Heart left ventricle (tissue), 16 donors: ENCODE measurements at regions not wholly inside any gene's neighbourhood (a gene's known extent, or its start where the extent isn't known, plus 50 kb on each side); places are given as distances from the start of the nearest gene placed in this dataset.

Source experiments
- ATAC-seq, 4 donors: fragments of 200-7000 bp; cut with Tn5 transposase; one replicate each; pipeline ENCODE4 v1.9.1; 2020 to 2022; ENCODE audit warnings: moderate library complexity in 4 of 4, mild to moderate bottlenecking in 3 of 4, moderate number of reproducible peaks in 1 of 4
- DNase-seq, 5 donors: peaks; one replicate each; pipeline ENCODE4 v3.0.0-alpha.2; 2020
- H3K27ac ChIP-seq, 12 donors: fragments of 200-600 bp; sonication (generic) in 4 of 12; one replicate each; pipeline versions ENCODE4 v1.5.0 to v1.8.0; 2016 to 2022; ENCODE audit warnings: mild to moderate bottlenecking in 2 of 12
- H3K27me3 ChIP-seq, 9 donors: fragments of 200-600 bp; sonication (generic) in 2 of 9; one replicate each; pipeline versions ENCODE4 v1.5.1 to v1.8.0; 2016 to 2022; ENCODE audit warnings: mild to moderate bottlenecking in 3 of 9
- H3K36me3 ChIP-seq, 9 donors: fragments of 200-600 bp; sonication (generic) in 2 of 9; one replicate each; pipeline versions ENCODE4 v1.5.0 to v1.8.0; 2018 to 2022; ENCODE audit warnings: mild to moderate bottlenecking in 2 of 9
- H3K4me1 ChIP-seq, 12 donors: fragments of 200-600 bp; sonication (generic) in 4 of 12; one replicate each; pipeline versions ENCODE4 v1.5.0 to v1.8.0; 2016 to 2022; ENCODE audit warnings: mild to moderate bottlenecking in 3 of 12
- H3K4me3 ChIP-seq, 12 donors: fragments of 200-600 bp; sonication (generic) in 4 of 12; one replicate each; pipeline versions ENCODE4 v1.5.0 to v1.8.0; 2017 to 2022; ENCODE audit warnings: mild to moderate bottlenecking in 9 of 12, moderate library complexity in 4 of 12
- H3K9me3 ChIP-seq, 12 donors: fragments of 200-600 bp; sonication (generic) in 4 of 12; one replicate each; pipeline versions ENCODE4 v1.5.0 to v1.8.0; 2016 to 2022; ENCODE audit warnings: mild to moderate bottlenecking in 1 of 12
- CTCF ChIP-seq, 12 donors: fragments of 200-600 bp; sonication (generic) in 4 of 12; IDR thresholded peaks; one replicate each; pipeline versions ENCODE4 v1.5.0 to v1.8.0; 2018 to 2022; ENCODE audit warnings: antibody characterized with exemption in 12 of 12, mild to moderate bottlenecking in 5 of 12
- POLR2A ChIP-seq, 2 donors: fragments of 450-650 bp; IDR thresholded peaks; one replicate each; pipeline ENCODE4 v1.6.1; 2017; ENCODE audit warnings: antibody characterized with exemption in 2 of 2, mild to moderate bottlenecking in 2 of 2, moderate library complexity in 2 of 2
- WGBS, 4 donors: extraction: QIAGEN DNeasy Blood & Tissue Kit in 2 of 4; methylation state at CpG; one replicate each; pipeline versions ENCODE4 v1.1.5 to v1.1.7; 2013 to 2018; 5-methylcytosine and 5-hydroxymethylcytosine counted together
- intact Hi-C, 10 donors: fragments of 100-400 bp; cut with DNase I; formaldehyde crosslinking; loops; one replicate each; pipeline versions ENCODE4 v1.11.1 to v1.14.2; 2022
- donor health status: ischemic (EF 13 %, LVEDD 7.1; RV severe dilation, severe dysfunction).
- donor health status: healthy with polysubstance abuse.
- donor health status: DM: no; HTN: yes; CAD: no.
- donor health status: DM: no; HTN: no; CAD: no.
- donor health status: ischemic (EF 25% LVEDD 6.9; RV normal size, moderate dysfunction).
- donor health status: ischemic (EF 25% LVEDD 5.7; RV mildly dilated, moderate dysfunction).
- donor health status: healthy.
- donor health status: DM: yes; HTN: yes; CAD: no.
- donor health status: ischemic (EF 35%, LVEDD 5.7; RV mildly dilated, moderate dysfunction).
- donor health status: nonischemic (EF 11% LVEDD 7.7; RV severe dilation, severe dysfunction).
- donor health status: DM: yes; HTN: yes; CAD: no.
- donor health status: PGD.
- donor health status: ischemic (EF 29% LVEDD 5.4; RV normal size, mild dysfunction).
- donor health status: nonischemic (EF 23%, LVEDD 6.1; RV moderate dilation, normal function).

GRCh38 chr9:135370411-135371375 is 108.9 kb upstream of the PPP1R26 start:
- ATAC-seq (no peak), DNase-seq (no peak)
- no peaks in the 10 kb centered on the region for H3K4me1 ChIP-seq
- H3K27ac ChIP-seq: no peak overlapping the region
- H3K36me3 ChIP-seq: no peaks in the 10 kb centered on the region
- H3K27me3 ChIP-seq: peaks cover 0 to 50% (median 4%) of the 10 kb centered on the region in 9 donors
- no peak overlapping the region for H3K4me3 ChIP-seq
- TF ChIP-seq POLR2A (IDR thresholded peaks at IDR 0.05): no peak
- TF ChIP-seq CTCF (IDR thresholded peaks at IDR 0.05): no peak
- WGBS, 4 donors: 72 to 74% (median 74%) methylated on average over 25 to 33 of the region's 33 CpGs
- no peaks in the 10 kb centered on the region for H3K9me3 ChIP-seq
- intact Hi-C loops: no loop called here

GRCh38 chr9:135371535-135371934 is 108.0 kb upstream of the PPP1R26 start:
- Histone ChIP-seq H3K27me3 (peaks cover 0 to 59% (median 4%) of the 10 kb centered on the region in 9 donors), H3K36me3 (no peaks in the 10 kb centered on the region), H3K4me3 (no peak overlapping the region), H3K4me1 (no peaks in the 10 kb centered on the region), H3K27ac (no peak overlapping the region), H3K9me3 (no peaks in the 10 kb centered on the region)
- 82 to 88% (median 83%) methylated on average over 12 of the region's 12 CpGs for WGBS, 4 donors
- intact Hi-C loops: no loop called here
- DNase-seq (no peak), ATAC-seq (no peak)
- TF ChIP-seq CTCF (IDR thresholded peaks at IDR 0.05) (no peak), POLR2A (IDR thresholded peaks at IDR 0.05) (no peak)

GRCh38 chr9:135372036-135372435 is 107.5 kb upstream of the PPP1R26 start:
- Histone ChIP-seq H3K36me3 (no peaks in the 10 kb centered on the region), H3K4me1 (no peaks in the 10 kb centered on the region), H3K27ac (no peak overlapping the region), H3K27me3 (peaks cover 0 to 64% (median 4%) of the 10 kb centered on the region in 9 donors), H3K4me3 (no peak overlapping the region), H3K9me3 (no peaks in the 10 kb centered on the region)
- intact Hi-C loops: no loop called here
- ATAC-seq (no peak), DNase-seq (no peak)
- TF ChIP-seq CTCF (IDR thresholded peaks at IDR 0.05) (no peak), POLR2A (IDR thresholded peaks at IDR 0.05) (no peak)
- 56 to 70% (median 61%) methylated on average over 12 to 16 of the region's 16 CpGs for WGBS, 4 donors

GRCh38 chr9:135372501-135373008 is 107.0 kb upstream of the PPP1R26 start:
- TF ChIP-seq CTCF (IDR thresholded peaks at IDR 0.05) (no peak), POLR2A (IDR thresholded peaks at IDR 0.05) (no peak)
- DNase-seq: no peak
- peaks cover 0 to 69% (median 4%) of the 10 kb centered on the region in 9 donors for H3K27me3 ChIP-seq
- H3K36me3 ChIP-seq: no peaks in the 10 kb centered on the region
- no peak for ATAC-seq
- H3K4me1 ChIP-seq: no peaks in the 10 kb centered on the region
- 74 to 86% (median 80%) methylated on average over 19 to 21 of the region's 21 CpGs for WGBS, 4 donors
- H3K4me3 ChIP-seq: no peak overlapping the region
- H3K9me3 ChIP-seq: no peaks in the 10 kb centered on the region
- intact Hi-C loops: no loop called here
- no peak overlapping the region for H3K27ac ChIP-seq
